PC-3 (cell line): ENCODE measurements at regions not wholly inside any gene's neighbourhood (a gene's known extent, or its start where the extent isn't known, plus 50 kb on each side); places are given as distances from the start of the nearest gene placed in this dataset.

Experiments used
- CTCF ChIP-seq: fragments of 300-600 bp; sonication (generic); conservative IDR thresholded peaks from 2 replicates; pipeline ENCODE4 v1.5.1; 2017; ENCODE audit warnings: antibody characterized with exemption, low read depth, mild to moderate bottlenecking, low read length
- EZH2 ChIP-seq: fragments of 300-600 bp; sonication (generic); IDR thresholded peaks from one replicate; pipeline ENCODE4 v1.6.1; 2017; ENCODE audit warnings: antibody characterized with exemption, mild to moderate bottlenecking, low read length; ENCODE audit not compliant: unreplicated experiment
- EZH2phosphoT487 ChIP-seq: fragments of 300-600 bp; sonication (generic); IDR thresholded peaks from 2 replicates; pipeline ENCODE4 v1.6.1; 2018; ENCODE audit warnings: mild to moderate bottlenecking, antibody characterized with exemption, low read length, borderline replicate concordance

DNA sequence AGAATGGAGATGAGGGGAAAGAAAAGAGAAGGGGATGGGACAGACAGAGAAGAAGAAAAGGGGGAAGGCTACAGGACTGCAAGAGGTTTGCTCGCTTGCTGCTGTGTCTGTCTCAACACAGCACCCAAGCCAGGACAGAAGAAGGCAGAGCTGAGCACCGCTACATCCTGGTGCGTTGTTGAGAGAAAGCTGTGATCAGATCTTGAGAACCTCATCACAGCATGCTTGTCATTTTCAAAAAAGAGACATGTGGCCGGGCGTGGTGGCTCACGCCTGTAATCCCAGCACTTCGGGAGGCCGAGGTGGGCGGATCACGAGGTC lies 110.9 kb downstream of the NXNL2 start:
- TF ChIP-seq CTCF = no peak
- TF ChIP-seq EZH2 = no peak
- no peak for TF ChIP-seq EZH2phosphoT487
